ENCODE measurements at regions not wholly inside any gene's neighbourhood (a gene's known extent, or its start where the extent isn't known, plus 50 kb on each side); places are given as distances from the start of the nearest gene placed in this dataset.

DNA sequence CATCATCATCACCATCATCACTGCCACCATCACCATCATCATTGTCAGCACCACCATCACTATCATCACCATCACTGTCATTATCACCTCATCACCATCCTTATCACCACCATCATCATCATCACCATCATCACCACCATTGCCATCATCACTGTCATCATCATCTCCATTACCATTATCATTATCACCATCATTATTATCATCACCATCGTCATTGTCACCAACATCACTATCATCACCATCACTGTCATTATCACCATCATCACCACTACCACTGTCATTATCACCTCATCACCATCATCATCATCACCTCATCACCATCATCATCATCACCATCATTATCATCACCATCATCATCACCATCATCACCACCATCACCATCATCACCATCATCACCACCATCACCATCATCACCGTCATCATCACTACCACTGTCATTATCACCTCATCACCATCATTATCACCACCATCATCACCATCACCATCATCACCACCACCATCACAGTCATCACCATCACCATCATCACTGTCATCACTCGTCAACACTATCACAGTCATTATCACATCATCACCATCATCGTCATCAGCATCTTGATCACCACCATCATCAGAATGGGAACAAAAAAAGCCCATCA lies 191.1 kb downstream of the TTLL2 start:
- intact Hi-C loops (cut with DNase I, micrococcal nuclease) = no loop called here

GRCh38 chr6:167517254-167517916 lies 192.5 kb downstream of the TTLL2 start:
- Histone ChIP-seq H3K36me3 (ENCODE audit: low read depth) (no peaks in the 10 kb centered on the region), H3K4me3 (no peak overlapping the region), H3K4me1 (ENCODE audit: low read depth) (no peaks in the 10 kb centered on the region), H3K9me3 (no peaks in the 10 kb centered on the region)
- DNase-seq (no peak), ATAC-seq (no peak)
- TF ChIP-seq CTCF (IDR thresholded peaks at IDR 0.05) = no peak
- intact Hi-C loops (cut with DNase I, micrococcal nuclease) = no loop called here

More for the DNA sequence above, 191.1 kb downstream of the TTLL2 start:
- Histone ChIP-seq H3K4me1 (ENCODE audit: low read depth) (no peaks in the 10 kb centered on the region), H3K36me3 (ENCODE audit: low read depth) (no peaks in the 10 kb centered on the region), H3K4me3 (no peak overlapping the region), H3K9me3 (no peaks in the 10 kb centered on the region)
- DNase-seq = no peak
- ATAC-seq = no peak
- TF ChIP-seq CTCF (IDR thresholded peaks at IDR 0.05) = no peak

DNA sequence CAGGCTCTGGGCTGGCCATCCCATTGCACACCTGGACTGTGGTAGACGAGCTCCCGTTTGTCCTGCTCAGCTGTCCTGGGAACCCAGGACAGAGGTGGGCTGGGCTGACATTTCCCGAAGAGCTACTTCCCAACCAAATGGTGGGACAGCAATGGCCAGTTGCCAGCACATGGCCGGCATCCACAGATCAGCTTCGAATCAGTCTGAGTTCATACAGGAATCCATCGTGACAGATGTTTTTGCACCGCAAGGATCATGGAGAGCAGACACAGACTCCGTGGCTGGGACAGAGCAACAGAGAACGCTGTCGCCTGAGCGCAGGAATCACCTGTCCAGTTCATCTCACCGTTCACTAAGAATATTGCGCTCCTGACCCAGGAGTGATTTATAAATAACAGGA lies 198.5 kb downstream of the TTLL2 start:
- H3K4me3 ChIP-seq = no peak overlapping the region
- no peaks in the 10 kb centered on the region for H3K4me1 ChIP-seq (ENCODE audit: low read depth)
- no peak for ATAC-seq
- no peak for DNase-seq
- no peak for TF ChIP-seq CTCF (IDR thresholded peaks at IDR 0.05)
- no peaks in the 10 kb centered on the region for H3K9me3 ChIP-seq
- no peaks in the 10 kb centered on the region for H3K36me3 ChIP-seq (ENCODE audit: low read depth)
- intact Hi-C loops (cut with DNase I, micrococcal nuclease) = no loop called here

DNA sequence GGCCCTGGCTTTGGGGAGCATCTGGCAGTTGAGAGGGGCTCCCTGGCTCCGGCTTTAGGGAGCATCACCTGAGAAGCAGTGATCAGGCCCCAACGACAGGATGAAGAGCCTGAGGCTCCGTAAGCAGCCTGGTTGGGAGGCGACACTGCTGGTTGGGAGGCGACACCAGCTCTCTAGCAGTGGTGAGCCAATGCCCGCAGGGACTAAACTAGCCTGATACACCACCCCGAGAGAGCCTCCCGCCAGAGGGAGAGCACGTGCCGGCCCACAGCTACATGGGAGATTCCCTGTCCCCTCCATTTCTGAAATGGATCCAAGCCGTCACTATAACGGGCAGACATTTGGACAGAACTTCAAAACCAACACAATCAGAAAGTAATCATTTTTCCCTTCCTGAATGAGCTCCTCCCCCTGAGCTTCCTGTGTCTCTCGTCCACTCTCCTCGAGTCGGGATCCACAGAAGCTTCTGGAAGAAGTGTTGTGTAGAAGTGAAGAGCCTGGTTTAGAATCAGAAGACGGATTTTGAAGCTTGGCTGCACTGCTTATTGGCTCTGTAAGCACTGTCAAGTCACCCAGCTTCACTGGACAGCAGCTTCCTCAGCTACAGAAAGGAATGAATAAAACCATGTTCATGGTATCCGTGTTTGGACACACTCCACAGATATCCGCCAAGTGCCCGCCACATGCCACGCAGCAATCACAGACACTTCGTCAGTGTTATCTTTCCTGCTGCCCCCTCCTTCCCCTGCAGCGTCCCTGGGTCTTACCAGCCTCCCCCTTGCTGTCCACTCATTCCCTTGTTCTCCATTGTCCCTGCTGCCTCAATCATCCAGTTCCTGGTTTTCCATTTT lies 199.6 kb downstream of the TTLL2 start:
- no peaks in the 10 kb centered on the region for H3K4me1 ChIP-seq (ENCODE audit: low read depth)
- DNase-seq (no peak), ATAC-seq (no peak)
- intact Hi-C loops (cut with DNase I, micrococcal nuclease) = no loop called here
- no peaks in the 10 kb centered on the region for H3K36me3 ChIP-seq (ENCODE audit: low read depth)
- H3K9me3 ChIP-seq = no peaks in the 10 kb centered on the region
- no peak overlapping the region for H3K4me3 ChIP-seq
- no peak for TF ChIP-seq CTCF (IDR thresholded peaks at IDR 0.05)

DNA sequence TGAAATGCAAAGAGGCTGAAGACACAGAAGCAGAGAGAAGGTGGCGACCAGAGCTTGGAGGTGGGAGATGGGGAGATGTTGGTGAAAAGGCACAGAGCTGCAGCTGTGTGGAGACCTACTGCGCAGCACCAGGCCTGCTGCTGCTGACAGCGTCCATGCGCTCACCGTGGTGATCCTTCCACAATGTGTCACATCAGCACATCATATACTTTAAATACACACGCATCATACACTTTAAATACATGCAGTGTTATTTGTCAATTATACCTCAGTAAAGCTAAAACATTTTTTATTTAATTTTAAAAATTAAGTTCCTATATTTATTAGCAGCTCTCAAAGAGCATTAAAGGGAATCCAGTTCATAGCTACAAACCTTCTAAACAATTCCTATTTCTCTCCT lies 200.9 kb downstream of the TTLL2 start:
- ATAC-seq = no peak
- Histone ChIP-seq H3K36me3 (ENCODE audit: low read depth) (no peaks in the 10 kb centered on the region), H3K4me1 (ENCODE audit: low read depth) (no peaks in the 10 kb centered on the region), H3K4me3 (no peak overlapping the region), H3K9me3 (no peaks in the 10 kb centered on the region)
- TF ChIP-seq CTCF (IDR thresholded peaks at IDR 0.05) = no peak
- intact Hi-C loops (cut with DNase I, micrococcal nuclease) = no loop called here
- no peak for DNase-seq

Measured in mucosa of descending colon (tissue), 3 donors.